Stomach (tissue), 8 donors: ENCODE measurements at regions not wholly inside any gene's neighbourhood (a gene's known extent, or its start where the extent isn't known, plus 50 kb on each side); places are given as distances from the start of the nearest gene placed in this dataset.

Source experiments
- DNase-seq, 2 donors: peaks; one replicate each; pipeline versions ENCODE4 v3.0.0 to v3.0.0-alpha.2; 2013 to 2019
- H3K27ac ChIP-seq, 5 donors: fragments of 200-600 bp in 4 of 5; sonication (generic) in 4 of 5; one replicate each; pipeline ENCODE4 v1.5.1; 2013 to 2019; ENCODE audit warnings: mild to moderate bottlenecking in 1 of 5, moderate library complexity in 1 of 5
- H3K27me3 ChIP-seq, 3 donors: fragments of 200-600 bp; sonication (generic); one replicate each; pipeline ENCODE4 v1.5.1; 2017 to 2019; ENCODE audit warnings: mixed run types in 1 of 3
- H3K36me3 ChIP-seq, 4 donors: fragments of 200-600 bp; sonication (generic); 1 replicate in 3 of 4; 2 replicates in 1 of 4; pipeline ENCODE4 v1.5.1; 2016 to 2019
- H3K4me1 ChIP-seq, 4 donors: fragments of 200-600 bp; sonication (generic); one replicate each; pipeline ENCODE4 v1.5.1; 2016 to 2019
- H3K4me3 ChIP-seq, 4 donors: fragments of 200-600 bp; sonication (generic) in 3 of 4; one replicate each; pipeline ENCODE4 v1.5.1; 2016 to 2019; ENCODE audit warnings: mild to moderate bottlenecking in 1 of 4
- H3K9me3 ChIP-seq, 4 donors: fragments of 200-600 bp; sonication (generic); one replicate each; pipeline ENCODE4 v1.5.1; 2016 to 2019
- EP300 ChIP-seq: sonication (generic); formaldehyde crosslinking; IDR thresholded peaks from one replicate; pipeline ENCODE4 v1.6.1; 2017; ENCODE audit warnings: antibody characterized with exemption
- POLR2A ChIP-seq, 4 donors: fragments of 450-650 bp; IDR thresholded peaks; one replicate each; pipeline ENCODE4 v1.6.1; 2016; ENCODE audit warnings: antibody characterized with exemption in 4 of 4, control low read depth in 2 of 4, mild to moderate bottlenecking in 1 of 4, moderate library complexity in 1 of 4
- POLR2AphosphoS5 ChIP-seq, 3 donors: sonication (generic); formaldehyde crosslinking; IDR thresholded peaks; one replicate each; pipeline ENCODE4 v1.6.1; 2016; ENCODE audit warnings: antibody characterized with exemption in 3 of 3
- WGBS, 5 donors: extraction: QIAGEN DNeasy Blood & Tissue Kit in 3 of 5; methylation state at CpG; one replicate each; pipeline versions ENCODE4 v1.1.5 to v1.1.7; 2013 to 2018; 5-methylcytosine and 5-hydroxymethylcytosine counted together
- intact Hi-C: fragments of 100-400 bp; cut with DNase I; formaldehyde crosslinking; loops from one replicate; pipeline ENCODE4 v1.15.1; 2023; ENCODE audit warnings: low total_unique reads
- TF ChIP-seq, protein P1 (sequence below), 7 experiments: fragments of 450-650 bp in 4 of 7; fragments of 200-600 bp in 3 of 7; sonication (generic) in 3 of 7; IDR thresholded peaks; one replicate each; pipeline ENCODE4 v1.5.1; 2016 to 2019; ENCODE audit warnings: antibody characterized with exemption in 7 of 7, control low read depth in 2 of 7, mild to moderate bottlenecking in 1 of 7
- donor health status: healthy with polysubstance abuse.
- donor health status: Bipolar disorder and iron deficiency.
- donor health status: healthy.

DNA sequence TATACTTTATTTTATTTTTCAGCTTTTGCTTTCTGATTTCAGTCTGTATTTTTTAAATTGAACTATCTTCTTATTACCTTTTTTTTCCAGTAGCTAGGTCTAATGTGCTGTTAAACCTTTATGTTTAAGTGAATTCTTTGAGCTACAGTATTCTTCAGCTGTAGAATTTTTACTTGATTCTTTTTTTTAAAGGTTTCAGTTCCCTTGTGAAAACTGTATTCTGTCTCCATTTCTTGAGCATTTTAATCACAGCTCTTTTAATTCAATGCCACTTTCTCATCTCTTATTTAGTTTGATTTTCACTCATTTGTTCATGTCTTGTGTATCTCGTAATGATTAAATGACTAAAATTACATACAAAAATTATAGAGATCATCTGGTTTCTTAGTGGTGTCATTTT is 233.8 kb downstream of the MTRR start:
- no peaks in the 10 kb centered on the region for H3K4me1 ChIP-seq
- 57 to 83% (median 76%) methylated on average over 1 of the region's 1 CpG for WGBS, 5 donors

DNA sequence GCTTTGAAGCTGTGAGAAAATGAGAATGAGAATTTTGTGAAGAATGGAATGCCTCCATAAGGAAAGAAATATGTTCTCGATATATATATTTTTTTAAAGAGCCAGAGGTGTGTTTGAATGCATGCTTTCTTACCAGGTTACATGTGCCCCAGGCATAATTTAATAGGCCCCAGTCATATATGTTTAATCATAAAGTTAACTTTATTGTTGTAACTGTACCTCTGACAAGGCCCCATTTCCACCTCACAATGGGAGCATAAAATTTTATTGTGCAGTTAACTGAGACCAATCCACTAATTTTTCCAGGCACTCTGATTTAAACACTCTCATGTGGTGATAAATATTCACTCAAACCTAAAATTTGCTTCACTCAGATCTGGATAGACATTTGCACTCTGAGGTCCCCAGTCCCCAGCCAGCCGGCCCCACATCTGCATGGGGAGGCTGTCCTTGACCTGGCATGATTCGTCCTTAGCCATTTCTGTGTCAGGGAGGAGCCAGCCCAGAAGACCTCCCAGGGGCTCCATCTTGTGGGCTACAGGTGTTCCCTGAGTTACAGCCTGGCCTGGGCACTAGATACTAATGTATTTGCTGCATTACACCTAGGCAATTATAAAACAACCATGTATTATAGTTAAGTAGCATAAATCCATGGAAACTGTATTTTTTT is 245.8 kb downstream of the MTRR start:
- 69 to 85% (median 75%) methylated on average over 3 of the region's 3 CpGs for WGBS, 5 donors
- intact Hi-C loops, result no loop called here
- Histone ChIP-seq H3K4me3 (no peak overlapping the region), H3K27me3 (no peaks in the 10 kb centered on the region), H3K36me3 (no peaks in the 10 kb centered on the region), H3K9me3 (no peaks in the 10 kb centered on the region), H3K27ac (no peak overlapping the region), H3K4me1 (no peaks in the 10 kb centered on the region)
- TF ChIP-seq POLR2A (IDR thresholded peaks at IDR 0.05) (no peak), EP300 (no peak), POLR2AphosphoS5 (IDR thresholded peaks at IDR 0.05) (no peak)
- TF ChIP-seq, protein P1, sequence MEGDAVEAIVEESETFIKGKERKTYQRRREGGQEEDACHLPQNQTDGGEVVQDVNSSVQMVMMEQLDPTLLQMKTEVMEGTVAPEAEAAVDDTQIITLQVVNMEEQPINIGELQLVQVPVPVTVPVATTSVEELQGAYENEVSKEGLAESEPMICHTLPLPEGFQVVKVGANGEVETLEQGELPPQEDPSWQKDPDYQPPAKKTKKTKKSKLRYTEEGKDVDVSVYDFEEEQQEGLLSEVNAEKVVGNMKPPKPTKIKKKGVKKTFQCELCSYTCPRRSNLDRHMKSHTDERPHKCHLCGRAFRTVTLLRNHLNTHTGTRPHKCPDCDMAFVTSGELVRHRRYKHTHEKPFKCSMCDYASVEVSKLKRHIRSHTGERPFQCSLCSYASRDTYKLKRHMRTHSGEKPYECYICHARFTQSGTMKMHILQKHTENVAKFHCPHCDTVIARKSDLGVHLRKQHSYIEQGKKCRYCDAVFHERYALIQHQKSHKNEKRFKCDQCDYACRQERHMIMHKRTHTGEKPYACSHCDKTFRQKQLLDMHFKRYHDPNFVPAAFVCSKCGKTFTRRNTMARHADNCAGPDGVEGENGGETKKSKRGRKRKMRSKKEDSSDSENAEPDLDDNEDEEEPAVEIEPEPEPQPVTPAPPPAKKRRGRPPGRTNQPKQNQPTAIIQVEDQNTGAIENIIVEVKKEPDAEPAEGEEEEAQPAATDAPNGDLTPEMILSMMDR (IDR thresholded peaks at IDR 0.05), result no peak
- no peak for DNase-seq

More for the DNA sequence above, 233.8 kb downstream of the MTRR start:
- no peak for TF ChIP-seq POLR2AphosphoS5 (IDR thresholded peaks at IDR 0.05)
- TF ChIP-seq POLR2A (IDR thresholded peaks at IDR 0.05), result no peak
- H3K27me3 ChIP-seq, result no peaks in the 10 kb centered on the region
- no peak for DNase-seq
- H3K4me3 ChIP-seq, result no peak overlapping the region
- H3K9me3 ChIP-seq, result peaks cover 0 to 3% (median 0%) of the 10 kb centered on the region in 4 donors
- intact Hi-C loops, result no loop called here
- no peak overlapping the region for H3K27ac ChIP-seq
- no peaks in the 10 kb centered on the region for H3K36me3 ChIP-seq

DNA sequence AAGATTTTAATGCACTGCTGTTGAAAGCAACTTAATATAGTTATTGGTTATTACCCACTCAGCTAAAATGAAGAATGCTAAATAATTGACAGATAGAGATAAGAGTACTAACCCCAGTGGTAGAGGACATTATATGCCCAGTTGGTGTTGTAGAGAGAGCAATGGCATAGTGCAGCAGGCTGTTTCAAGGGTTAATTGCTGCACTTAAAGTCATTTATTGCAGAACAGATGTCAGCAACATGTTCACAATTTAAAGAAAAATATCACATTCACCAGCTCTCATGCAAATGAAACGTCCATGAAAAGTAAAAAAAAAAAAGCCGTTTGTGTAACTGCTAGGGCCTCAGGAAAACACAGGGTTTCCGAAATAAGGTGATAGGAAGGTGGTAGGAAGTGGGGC is 254.6 kb downstream of the MTRR start:
- no peaks in the 10 kb centered on the region for H3K9me3 ChIP-seq
- TF ChIP-seq EP300, result no peak
- no peak for TF ChIP-seq POLR2A (IDR thresholded peaks at IDR 0.05)
- no peak for TF ChIP-seq POLR2AphosphoS5 (IDR thresholded peaks at IDR 0.05)
- TF ChIP-seq, protein P1 (IDR thresholded peaks at IDR 0.05), result no peak
- no peak overlapping the region for H3K4me3 ChIP-seq
- DNase-seq, result no peak
- WGBS, 5 donors, result 43 to 70% (median 56%) methylated on average over 3 of the region's 3 CpGs
- no peak overlapping the region for H3K27ac ChIP-seq
- intact Hi-C loops, result no loop called here
- no peaks in the 10 kb centered on the region for H3K36me3 ChIP-seq
- no peaks in the 10 kb centered on the region for H3K27me3 ChIP-seq
- no peaks in the 10 kb centered on the region for H3K4me1 ChIP-seq

DNA sequence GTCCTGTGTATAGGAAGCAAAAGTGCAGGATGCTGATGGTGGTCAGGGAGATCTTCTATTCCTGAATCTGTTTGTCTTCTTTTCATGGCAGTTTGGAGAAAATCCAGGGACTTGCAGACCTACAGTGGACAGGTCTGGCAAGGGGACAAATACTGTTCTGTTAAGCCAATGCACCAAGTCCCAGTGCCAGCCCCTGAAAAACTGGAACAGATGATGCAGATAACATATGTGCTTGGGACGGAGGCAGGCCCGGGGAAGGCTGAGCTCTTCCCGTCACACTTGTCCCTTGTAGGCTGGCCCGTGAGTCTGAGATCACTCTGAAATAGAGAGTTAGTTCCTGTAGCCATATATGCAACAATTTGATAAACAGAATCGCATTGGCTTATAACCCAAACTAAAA is 265.7 kb downstream of the MTRR start:
- no peak for TF ChIP-seq EP300
- no peak for TF ChIP-seq POLR2A (IDR thresholded peaks at IDR 0.05)
- no peak for DNase-seq
- intact Hi-C loops, result no loop called here
- Histone ChIP-seq H3K4me1 (no peaks in the 10 kb centered on the region), H3K27me3 (no peaks in the 10 kb centered on the region), H3K36me3 (no peaks in the 10 kb centered on the region), H3K27ac (no peak overlapping the region), H3K4me3 (no peak overlapping the region), H3K9me3 (no peaks in the 10 kb centered on the region)
- 71 to 91% (median 85%) methylated on average over 5 of the region's 5 CpGs for WGBS, 5 donors

DNA sequence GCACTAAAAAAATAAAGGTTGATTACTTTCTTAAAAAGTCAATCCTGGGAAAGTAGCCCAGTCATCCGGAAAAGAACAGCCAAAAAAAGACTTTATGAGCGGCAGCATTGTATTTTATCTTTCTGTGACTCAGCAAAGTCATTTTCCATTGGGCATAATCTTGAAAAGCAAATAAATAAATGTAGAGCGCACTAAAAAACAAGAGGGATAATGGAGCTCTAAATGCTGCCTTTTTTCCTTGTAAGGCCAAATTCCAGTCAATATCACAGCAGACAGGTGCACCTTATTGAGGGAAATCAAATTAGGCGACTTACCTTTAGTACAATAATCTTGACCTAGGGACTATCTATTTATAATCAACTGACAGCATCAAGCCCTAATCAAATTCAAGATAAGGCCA is 266.8 kb downstream of the MTRR start:
- H3K4me3 ChIP-seq, result no peak overlapping the region
- H3K9me3 ChIP-seq, result no peaks in the 10 kb centered on the region
- 27 to 65% (median 46%) methylated on average over 4 of the region's 4 CpGs for WGBS, 5 donors
- intact Hi-C loops, result no loop called here
- DNase-seq, result no peak
- H3K27ac ChIP-seq, result no peak overlapping the region
- H3K4me1 ChIP-seq, result no peaks in the 10 kb centered on the region
- no peaks in the 10 kb centered on the region for H3K27me3 ChIP-seq
- H3K36me3 ChIP-seq, result no peaks in the 10 kb centered on the region
- TF ChIP-seq POLR2A (IDR thresholded peaks at IDR 0.05) (no peak), POLR2AphosphoS5 (IDR thresholded peaks at IDR 0.05) (no peak), EP300 (no peak)
- TF ChIP-seq, protein P1 (IDR thresholded peaks at IDR 0.05), result no peak
